GM21786 (cell line): ENCODE measurements at regions not wholly inside any gene's neighbourhood (a gene's known extent, or its start where the extent isn't known, plus 50 kb on each side); places are given as distances from the start of the nearest gene placed in this dataset.

Source experiments
- ATAC-seq: cut with Tn5 transposase; IDR thresholded peaks from one replicate; pipeline ENCODE4 v1.9.1; 2021; ENCODE audit not compliant: unreplicated experiment

DNA sequence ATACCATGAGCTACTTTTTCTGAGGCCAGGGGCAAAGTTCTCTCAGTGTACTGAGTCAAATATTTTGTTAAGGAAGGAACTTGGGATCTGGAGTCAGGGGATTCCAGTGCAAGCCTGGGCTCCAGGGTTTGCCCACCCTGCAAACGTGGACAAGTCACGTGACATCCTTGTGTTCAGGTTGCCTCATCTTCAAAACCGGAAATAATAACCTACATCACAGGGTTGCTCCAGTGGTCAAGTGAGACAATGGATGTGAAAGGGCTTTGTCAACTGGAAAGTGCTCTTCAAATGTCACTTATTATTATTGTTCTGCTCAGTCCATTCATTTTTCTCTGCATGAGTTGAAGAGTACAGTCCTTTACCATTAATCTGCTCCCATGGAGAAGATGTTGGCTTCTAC, 414.9 kb downstream of the COG6 start:
- ATAC-seq: no peak

DNA sequence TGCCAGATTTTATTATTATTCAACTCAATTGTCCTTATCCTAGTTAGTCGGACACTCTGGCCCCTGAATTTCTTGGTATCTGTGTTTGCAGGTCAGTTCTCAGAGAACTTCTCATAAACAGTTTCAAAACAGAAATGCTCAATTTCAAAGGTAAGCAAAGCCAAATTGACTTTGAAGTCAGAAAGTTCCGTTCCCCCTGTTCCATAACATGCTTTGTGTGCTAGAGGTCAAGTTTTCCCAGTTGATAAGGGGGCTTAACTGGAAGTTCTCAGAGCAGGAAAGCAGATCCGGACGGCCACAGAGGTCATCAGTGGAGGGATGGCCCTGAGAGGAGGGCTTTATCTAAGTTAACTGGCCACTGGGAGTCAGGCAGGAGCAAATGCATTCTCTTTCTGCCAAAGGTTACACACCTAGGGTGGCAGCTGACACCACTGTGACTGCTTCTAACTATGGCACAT, 417.2 kb downstream of the COG6 start:
- no peak for ATAC-seq

DNA sequence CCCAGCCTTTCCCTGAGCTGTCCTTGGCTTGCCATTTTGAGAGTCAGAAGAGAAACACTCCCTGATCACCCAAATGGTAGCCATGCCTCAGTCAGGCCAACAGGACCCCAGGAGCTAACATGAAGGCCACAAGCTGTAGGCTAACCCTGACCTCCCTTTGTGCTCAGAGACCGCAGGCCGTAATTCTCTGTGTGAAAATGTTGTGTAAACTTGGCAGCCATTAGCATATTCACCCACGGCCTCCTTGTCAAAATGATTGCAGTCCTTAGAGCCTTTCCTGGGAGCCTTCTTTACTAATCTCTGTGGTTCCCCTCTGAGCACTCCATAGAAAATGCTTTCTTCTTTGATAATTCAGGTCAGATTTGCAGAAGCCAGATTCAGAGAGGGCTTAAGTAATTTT, 418.9 kb downstream of the COG6 start:
- ATAC-seq: no peak

DNA sequence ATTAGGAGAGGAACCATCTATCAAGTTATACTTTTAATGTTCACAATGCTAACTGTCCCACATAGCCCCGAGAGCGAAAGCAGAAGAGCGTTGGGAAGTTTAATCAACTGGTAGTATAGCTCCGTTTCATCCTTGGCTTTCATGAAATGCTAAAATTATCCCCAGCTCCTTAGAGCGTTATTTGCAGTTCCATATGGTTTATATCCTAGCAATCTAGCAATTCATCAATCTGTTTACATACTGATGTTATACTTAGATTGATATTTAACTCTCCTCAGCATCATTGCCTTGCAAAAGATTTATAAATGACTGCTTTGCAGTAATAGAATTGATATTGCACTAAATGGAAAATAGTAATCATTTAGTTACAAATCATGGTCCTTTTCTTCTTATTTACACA, 419.8 kb downstream of the COG6 start:
- no peak for ATAC-seq

DNA sequence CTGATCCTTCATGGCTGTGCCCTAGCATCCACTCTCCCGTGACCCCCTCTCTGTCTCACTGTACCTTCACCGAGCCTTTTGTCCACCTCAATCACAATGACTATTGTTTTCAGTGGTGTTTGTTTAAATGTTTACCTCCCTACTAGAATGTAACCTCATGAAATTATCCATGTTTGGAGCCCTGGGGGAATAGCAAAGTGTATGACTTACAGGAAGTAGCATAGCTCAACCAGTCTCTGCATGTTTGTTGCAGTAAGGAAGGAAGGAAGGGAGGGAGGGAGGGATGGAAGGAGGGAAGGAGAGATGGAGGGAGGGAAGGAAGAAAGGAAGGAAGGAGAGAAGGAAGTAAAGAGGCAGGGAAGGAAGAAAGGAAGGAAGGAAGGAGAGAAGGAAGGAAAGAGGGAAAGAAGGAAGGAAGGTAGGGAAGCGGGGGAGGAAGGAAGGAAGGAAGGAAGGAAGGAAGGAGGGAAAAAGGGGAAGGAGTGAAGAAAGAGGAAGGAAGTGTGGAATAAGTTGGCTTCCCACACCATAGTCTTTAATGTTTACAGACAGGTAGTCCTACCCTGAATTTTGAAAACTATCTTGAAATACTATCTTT, 421.4 kb downstream of the COG6 start:
- no peak for ATAC-seq

DNA sequence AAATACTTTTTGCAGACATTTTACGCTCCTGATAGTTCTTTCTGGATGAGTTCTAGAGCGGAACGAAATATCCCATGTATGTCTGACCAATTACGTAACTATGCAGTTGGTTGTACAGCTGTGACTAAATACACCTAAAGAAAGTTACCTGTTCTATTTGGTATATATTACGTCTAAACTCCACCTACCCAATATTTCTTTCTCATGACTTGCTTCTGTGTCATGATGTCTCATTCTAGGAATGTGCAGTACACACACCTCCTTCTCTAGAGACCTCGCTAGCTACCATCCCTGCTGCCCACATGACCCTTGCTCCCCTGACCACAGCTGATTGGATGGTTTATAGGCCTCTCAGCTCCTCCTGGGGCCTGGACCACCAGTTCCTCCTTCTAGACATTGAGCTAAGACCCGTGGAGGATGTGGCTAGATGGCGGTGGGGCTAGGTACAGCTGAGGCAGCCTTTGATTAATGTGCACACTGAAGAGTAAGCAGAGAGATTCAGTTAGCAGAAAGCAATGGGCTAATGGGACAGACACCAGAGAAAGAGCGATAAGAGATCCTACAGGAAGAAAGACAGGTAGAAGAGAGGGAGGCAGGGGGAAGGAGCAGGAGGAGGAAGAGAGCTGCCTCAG, 422.1 kb downstream of the COG6 start:
- no peak for ATAC-seq

DNA sequence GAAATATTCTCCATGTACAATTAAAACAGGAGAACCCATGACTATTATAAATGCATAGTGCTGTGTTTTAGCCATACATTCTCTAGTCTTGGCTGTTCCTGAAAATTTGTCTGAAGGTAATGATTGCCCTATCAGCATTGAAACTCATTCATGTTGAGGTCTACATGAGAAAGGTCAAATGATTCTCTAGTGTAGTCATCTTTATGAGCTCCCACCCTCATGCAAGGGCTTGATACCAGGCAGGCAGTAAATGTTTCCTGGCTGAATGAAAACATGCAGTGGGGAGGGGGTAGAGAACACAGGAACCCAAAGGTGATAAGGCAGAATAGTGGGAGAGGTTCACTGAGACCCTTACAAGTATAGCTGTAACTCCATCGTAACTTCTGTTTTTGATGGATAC, 424.3 kb downstream of the COG6 start:
- no peak for ATAC-seq

DNA sequence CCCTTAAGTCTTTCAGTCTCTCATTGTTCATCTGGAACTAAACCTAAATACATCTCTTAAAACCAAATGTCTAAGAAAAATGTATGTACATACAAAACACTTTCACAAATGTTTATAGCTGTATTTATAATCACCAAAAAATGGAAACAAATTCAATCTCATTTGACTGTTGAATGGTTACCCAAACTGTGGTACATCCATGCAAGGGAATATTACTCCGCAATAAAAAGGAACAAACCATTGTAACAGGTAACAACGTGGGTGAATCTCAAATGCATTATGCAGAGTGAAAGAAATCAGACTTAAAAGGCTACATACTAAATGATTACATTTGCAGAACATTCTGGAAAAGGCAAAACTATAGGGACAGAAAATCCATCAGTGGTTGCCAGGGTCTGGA, 425.2 kb downstream of the COG6 start:
- ATAC-seq: no peak

DNA sequence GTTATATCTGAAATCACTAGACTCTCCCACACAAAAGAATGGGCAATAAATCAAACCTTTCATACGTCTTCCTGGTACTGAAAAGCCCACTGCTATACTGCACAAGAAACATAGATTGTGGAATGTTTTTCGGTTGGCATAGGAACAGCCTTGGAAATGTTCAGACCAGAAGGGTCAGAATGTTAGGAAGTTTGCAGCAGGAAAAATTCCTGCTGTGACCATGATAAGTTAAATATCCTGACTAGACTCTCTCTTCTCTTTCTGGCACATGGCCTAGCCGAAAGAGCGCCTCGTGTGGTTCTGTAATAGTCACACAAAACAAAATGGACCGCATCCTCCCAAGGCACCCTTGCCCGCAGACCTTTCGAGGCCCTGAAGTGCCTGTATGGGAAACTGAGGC, 427.2 kb downstream of the COG6 start:
- ATAC-seq: no peak

DNA sequence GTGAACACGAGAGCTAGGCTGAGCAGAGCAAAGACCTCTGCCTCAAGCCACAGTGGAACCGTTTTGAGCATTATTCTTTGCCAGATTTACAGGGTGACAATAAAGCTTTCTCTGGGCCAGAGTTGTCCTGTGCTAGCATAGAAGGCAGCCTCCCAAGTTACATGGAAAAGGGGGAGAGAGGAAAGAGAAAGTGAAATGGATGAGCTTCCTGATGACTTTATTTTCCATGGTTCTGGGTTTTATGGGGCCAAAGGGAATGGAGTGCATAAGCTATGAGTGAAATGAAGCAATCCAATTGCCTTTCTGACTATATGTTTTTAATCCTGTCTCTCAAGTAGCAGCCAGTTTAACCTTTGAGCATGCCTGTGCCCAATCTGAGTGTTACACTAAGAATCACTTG, 428.4 kb downstream of the COG6 start:
- no peak for ATAC-seq

DNA sequence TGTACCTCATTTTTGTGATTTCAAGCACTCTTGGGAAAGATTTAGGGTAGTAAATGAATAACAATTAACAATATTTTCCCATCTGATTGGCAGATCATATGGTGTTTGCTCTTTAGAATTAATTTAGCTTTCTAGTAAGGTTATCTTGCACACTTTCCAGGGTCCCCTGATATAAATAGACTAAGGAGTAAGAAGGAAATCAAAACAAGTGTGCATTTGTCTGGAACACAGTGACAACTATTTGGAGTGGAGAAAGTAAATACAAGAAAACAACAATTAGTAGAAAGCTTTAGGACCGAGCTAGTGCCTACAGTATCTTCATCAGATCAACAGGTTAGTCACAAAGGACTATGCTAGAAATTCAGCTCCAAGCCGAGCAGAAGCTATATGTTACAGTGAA, 429.5 kb downstream of the COG6 start:
- ATAC-seq: no peak

DNA sequence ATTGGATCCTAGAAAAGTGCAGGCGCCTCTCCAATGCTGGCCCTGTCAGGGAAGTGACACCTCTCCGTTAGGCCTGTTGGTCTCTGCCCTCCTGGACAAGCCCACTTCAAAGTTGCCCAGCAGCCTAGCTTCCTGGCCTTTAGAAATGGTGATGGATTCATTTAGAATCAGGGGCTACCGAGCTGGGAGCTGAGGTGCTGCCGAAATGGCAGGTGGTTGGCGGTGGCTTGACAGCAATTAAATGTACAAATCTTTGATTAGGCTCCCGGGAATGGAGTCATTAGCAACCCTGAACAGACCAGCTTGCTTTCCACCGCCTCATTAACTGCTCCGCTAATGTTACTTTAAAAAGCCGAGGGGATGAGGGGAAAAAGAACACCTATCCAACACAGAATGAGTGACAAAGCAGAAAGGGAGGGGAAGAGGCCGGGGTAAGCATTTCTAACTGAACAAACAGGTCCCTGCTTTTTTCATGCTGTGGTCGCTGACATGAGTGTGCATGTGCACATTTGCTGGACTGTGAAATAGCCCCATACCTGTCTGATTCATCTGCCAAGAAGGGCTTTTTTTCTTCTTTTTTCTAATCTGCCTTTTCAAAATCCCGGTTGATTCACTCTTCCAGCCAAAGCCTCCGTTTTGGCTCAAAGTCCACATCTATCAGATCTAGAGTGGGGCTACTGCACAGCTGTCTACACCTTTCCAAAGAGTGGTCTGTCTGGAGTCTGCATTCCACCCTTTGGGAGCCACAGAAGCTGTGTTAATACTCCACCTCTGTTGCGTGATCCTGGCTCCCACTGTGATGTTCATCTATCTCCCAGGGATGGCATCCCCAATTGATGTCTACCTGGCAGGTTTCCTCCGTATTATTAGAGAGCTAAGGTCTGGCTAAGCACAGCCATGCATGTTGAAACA, 431.9 kb downstream of the COG6 start:
- no peak for ATAC-seq

DNA sequence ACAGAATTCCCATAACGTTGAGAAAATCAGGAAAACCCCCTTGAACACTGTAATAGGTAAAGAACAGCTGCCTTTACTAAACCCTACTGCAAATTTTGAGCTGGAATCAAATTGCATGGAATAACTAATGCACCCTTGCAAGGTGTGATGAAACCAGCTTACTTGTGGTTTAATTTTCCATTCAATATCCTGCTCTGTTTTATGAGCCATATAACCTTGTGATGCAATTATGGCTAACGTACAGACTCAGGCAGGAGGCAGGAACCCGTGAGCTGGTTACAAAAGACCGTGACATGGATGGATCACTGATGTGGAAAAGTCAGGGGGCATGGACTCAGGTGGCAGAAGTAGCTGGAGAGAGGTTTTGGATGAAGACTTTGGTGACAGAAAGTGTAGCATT, 438.6 kb downstream of the COG6 start:
- ATAC-seq: no peak

DNA sequence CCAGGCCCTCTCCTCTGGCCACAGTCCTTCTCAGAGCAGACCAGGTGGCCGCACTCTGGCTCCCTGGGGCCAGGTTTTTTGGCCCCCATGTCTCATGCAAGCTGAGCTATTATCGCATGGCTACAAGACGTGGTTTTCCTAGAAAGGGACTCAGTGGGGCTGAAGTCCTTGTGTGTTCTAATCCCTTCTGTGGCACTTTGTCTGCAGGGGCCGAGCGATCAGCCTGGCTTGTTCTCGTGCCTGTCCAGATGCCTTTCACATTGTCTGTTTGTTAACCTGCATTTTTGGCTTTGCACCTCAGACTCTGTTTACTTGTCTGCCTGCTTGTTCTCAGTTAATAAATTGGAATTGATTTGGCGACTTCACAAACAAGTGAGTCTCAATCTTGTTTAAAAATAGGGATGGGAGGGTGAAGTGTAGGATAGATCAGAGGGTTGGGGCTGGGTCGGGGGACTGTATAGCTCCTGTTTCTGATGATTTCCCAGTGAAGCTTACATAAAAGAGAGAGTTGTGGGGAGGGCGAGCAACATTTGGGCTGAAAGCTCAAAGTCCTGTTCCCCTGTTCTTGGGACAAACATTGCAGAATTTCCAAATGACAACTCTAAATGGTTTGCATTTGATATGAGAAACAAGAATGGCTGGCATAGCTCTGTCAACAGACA, 440.4 kb downstream of the COG6 start:
- ATAC-seq: no peak

DNA sequence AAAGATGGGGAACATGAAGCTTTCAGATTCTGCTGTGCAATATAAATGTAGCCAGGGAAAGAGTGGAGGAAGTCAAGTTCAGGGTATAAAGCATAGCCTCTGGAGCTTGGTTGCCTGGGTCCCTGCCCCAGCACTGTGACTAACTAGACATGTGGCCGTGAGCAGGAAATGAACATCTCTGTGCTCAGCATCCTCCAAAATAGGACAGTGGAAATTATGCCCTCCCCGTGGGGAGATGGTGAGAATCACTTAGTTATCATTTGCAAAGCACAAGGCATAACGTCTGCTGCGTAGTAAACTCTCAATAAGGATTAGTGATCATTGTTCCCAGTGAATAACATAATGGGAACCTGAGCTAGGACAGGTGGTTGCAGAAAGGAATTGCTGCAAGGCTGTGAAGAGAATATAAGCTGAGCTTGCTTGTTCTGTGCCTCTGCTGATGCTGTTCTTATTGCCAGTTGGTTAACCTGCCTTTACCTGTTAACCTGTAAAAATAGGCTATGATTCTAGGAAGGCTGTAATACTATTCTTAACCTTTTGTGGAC, 441.0 kb downstream of the COG6 start:
- no peak for ATAC-seq

DNA sequence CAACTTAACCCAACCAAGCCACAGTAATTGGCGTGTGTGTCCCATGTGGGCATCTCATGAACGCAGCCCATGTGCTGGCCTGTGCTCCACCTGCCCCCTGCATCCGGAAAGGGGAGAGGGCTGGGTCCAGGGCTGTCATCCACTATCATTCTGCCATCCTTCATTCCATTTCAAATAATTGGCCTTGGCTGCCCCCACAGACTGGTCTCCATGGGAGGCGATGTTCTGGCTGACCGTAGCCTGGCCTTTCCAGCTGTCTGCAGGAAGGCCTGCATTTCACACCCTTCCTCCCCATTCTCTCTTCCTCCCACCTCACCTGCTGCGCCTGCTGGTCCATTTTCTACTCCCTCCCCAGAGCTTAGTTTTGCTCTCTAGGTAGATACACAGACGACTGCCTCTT, 442.8 kb downstream of the COG6 start:
- no peak for ATAC-seq

DNA sequence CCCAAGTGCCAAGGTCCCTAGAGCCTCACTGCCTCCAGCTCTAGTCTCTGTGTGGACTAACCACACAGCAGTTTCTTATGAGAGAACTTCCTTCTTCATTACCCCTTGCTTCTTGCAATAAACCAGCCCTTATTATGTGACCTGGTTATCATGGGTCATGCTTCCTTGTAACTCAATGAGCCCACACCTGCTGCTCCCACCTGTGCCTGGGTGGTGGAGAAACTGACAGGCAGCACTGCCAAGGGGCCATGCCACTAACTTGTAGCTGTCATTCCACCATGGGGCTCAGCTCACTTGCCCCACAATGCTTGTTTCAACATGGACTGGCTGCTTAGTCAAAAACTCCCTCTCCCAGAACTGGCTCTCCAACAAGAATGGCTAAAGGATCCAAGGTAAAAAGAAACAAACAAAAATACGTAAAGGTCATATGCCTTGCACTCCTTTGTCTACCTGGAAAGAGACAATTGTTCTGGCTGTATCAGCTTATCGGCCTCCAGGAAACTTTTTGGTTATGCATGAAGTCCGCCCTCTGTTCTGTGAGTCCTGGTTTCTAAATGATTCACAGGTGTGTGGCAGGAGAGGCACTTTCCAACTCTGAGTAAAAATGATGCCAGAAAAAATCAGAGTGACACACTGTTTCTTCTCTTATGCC, 446.4 kb downstream of the COG6 start:
- ATAC-seq: peak; percentile 77

DNA sequence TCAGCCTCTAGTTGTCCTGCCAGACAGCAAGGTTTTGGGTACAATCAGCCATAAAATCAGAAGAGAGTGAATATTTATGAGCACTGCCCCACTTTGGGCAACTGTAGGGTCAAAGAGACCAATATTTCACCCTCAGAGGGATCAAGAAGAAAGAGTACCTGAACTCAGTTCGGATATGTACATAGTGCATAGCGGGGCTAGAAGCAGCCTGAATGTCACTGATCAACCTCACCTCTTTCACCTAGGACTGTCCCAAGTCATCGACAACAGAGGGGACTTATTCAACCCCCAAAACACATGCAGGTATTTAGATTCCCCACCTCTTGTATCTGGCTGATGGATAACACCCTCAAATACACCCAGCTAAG, 446.9 kb downstream of the COG6 start:
- no peak for ATAC-seq

DNA sequence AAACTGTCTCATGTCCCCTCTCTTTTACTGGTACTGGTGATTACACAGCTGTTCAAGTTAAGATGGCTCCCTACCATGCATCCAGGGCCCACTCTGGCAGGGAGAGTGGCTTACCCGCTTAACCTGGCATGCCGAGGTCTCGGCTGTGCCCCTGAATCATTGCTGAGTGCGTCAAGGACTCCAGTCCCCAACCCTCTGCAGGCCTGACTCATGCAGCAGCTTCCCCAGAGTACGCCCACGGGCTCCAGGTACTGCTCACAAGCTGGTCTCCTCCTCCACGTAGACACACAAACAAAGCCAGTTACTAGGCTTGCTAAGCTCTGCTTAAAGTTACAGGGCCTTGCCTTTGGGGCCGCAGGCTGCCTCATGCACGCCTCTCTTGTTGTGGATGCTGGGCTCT, 447.4 kb downstream of the COG6 start:
- no peak for ATAC-seq

DNA sequence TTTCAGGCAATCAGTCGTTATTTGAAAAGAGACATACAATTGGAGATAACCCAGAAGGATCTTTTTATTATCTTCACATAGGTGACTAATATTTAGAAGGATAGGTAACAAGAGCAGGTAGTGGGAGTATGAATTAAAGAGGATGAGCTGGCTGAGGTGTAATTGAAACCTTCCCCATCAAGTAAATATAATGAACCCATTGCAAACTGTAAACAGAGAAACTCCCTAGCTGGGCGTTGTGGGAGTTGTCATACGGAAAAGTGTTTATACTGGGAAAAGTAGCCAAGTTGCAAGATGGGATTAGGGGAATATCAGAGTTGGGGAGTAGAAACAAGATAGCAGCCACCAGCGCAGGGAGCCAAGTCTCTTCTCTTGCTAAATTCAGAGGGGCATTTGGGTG, 448.4 kb downstream of the COG6 start:
- ATAC-seq: no peak

DNA sequence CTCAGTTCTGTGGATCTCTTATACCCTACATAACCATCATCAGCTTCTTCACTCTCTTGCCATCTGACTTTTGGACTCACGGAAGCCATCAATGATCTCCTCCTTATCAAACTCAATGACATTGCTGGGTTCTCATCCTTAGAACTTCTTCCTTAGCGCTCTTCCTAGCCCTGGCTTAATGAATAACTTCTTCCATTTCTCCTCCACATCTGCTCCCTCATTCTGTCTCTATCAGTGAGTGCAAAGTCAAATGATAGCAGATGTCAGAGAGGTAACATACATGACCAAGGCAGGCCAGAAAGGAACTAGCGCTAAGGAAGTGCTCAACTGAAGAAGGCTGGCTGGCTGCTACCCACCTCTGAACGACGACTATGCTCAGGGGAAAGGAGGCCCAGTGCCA, 449.8 kb downstream of the COG6 start:
- no peak for ATAC-seq
